Mesenchymal stem cell (in vitro differentiated cells and primary cell): ENCODE measurements at regions not wholly inside any gene's neighbourhood (a gene's known extent, or its start where the extent isn't known, plus 50 kb on each side); places are given as distances from the start of the nearest gene placed in this dataset.
A peak's percentile ranks its signal among the peaks of the same experiment; 100 is the strongest.

Source experiments
- DNase-seq: peaks from one replicate; pipeline ENCODE4 v3.0.0-alpha.2; 2013
- H2AFZ ChIP-seq: one replicate; pipeline ENCODE4 v1.6.1; 2013; ENCODE audit warnings: low read depth, mild to moderate bottlenecking, control low read depth, inconsistent platforms, low read length, moderate library complexity
- H2AK5ac ChIP-seq: 2 replicates; pipeline ENCODE4 v1.6.1; 2013; ENCODE audit warnings: low read length, moderate library complexity, mild to moderate bottlenecking, inconsistent platforms; ENCODE audit not compliant: severe bottlenecking
- H2BK120ac ChIP-seq: one replicate; pipeline ENCODE4 v1.6.1; 2013; ENCODE audit warnings: low read depth, mild to moderate bottlenecking, inconsistent platforms, low read length, moderate library complexity
- H2BK12ac ChIP-seq, 2 experiments: one replicate each; pipeline ENCODE4 v1.6.1; 2013; ENCODE audit warnings: inconsistent platforms in 2 of 2, low read length in 2 of 2, mild to moderate bottlenecking in 2 of 2, moderate library complexity in 2 of 2, control low read depth in 1 of 2
- H2BK15ac ChIP-seq: one replicate; pipeline ENCODE4 v1.6.1; 2013; ENCODE audit warnings: mild to moderate bottlenecking, low read depth, inconsistent platforms; ENCODE audit not compliant: poor library complexity, severe bottlenecking
- H2BK5ac ChIP-seq: 2 replicates; pipeline ENCODE4 v1.6.1; 2013; ENCODE audit warnings: low read depth, mild to moderate bottlenecking, low read length, control low read depth, inconsistent platforms; ENCODE audit not compliant: poor library complexity, severe bottlenecking
- H3K14ac ChIP-seq, 2 experiments: one replicate each; pipeline ENCODE4 v1.6.1; 2013; ENCODE audit warnings: inconsistent platforms in 2 of 2, low read length in 2 of 2, control low read depth in 1 of 2, mild to moderate bottlenecking in 1 of 2, moderate library complexity in 1 of 2
- H3K18ac ChIP-seq, 2 experiments: one replicate each; pipeline ENCODE4 v1.6.1; 2013; ENCODE audit warnings: inconsistent platforms in 2 of 2, low read length in 2 of 2, control low read depth in 1 of 2, low read depth in 1 of 2, mild to moderate bottlenecking in 1 of 2
- H3K23ac ChIP-seq, 2 experiments: one replicate each; pipeline ENCODE4 v1.6.1; 2013; ENCODE audit warnings: inconsistent platforms in 2 of 2, low read length in 2 of 2, mild to moderate bottlenecking in 2 of 2, moderate library complexity in 2 of 2, control low read depth in 1 of 2
- H3K27ac ChIP-seq: 2 replicates; pipeline ENCODE4 v1.5.1; 2013; ENCODE audit warnings: mild to moderate bottlenecking, moderate library complexity, low read length, control low read depth, inconsistent platforms; ENCODE audit not compliant: poor library complexity, severe bottlenecking
- H3K27me3 ChIP-seq, 2 experiments: 2 replicates each; pipeline versions ENCODE4 v1.6.1 to v1.7.0; 2013; ENCODE audit warnings: low read length in 2 of 2, mild to moderate bottlenecking in 2 of 2, moderate library complexity in 2 of 2, control low read depth in 1 of 2, inconsistent platforms in 1 of 2; ENCODE audit not compliant: control insufficient read depth in 1 of 2, insufficient read depth in 1 of 2
- H3K36me3 ChIP-seq, 2 experiments: 2 replicates each; pipeline versions ENCODE4 v1.6.1 to v1.7.0; 2013; ENCODE audit warnings: low read length in 2 of 2, control low read depth in 1 of 2, inconsistent platforms in 1 of 2, low read depth in 1 of 2, mild to moderate bottlenecking in 1 of 2; ENCODE audit not compliant: insufficient read depth in 2 of 2, control insufficient read depth in 1 of 2
- H3K4ac ChIP-seq, 2 experiments: one replicate each; pipeline ENCODE4 v1.6.1; 2013; ENCODE audit warnings: inconsistent platforms in 2 of 2, low read length in 2 of 2, mild to moderate bottlenecking in 2 of 2, moderate library complexity in 2 of 2, control low read depth in 1 of 2, low read depth in 1 of 2
- H3K4me1 ChIP-seq: 2 replicates; pipeline ENCODE4 v1.6.1; 2013; ENCODE audit warnings: low read depth, low read length, control low read depth; ENCODE audit not compliant: control insufficient read depth, insufficient read depth
- H3K4me2 ChIP-seq: 2 replicates; pipeline ENCODE4 v1.6.1; 2013; ENCODE audit warnings: low read length, mild to moderate bottlenecking, inconsistent platforms; ENCODE audit not compliant: poor library complexity, severe bottlenecking
- H3K4me3 ChIP-seq, 2 experiments: 2 replicates each; pipeline versions ENCODE4 v1.5.1 to v1.7.0; 2013; ENCODE audit warnings: low read length in 2 of 2, mild to moderate bottlenecking in 2 of 2, control low read depth in 1 of 2, low read depth in 1 of 2; ENCODE audit not compliant: insufficient read depth in 1 of 2
- H3K79me1 ChIP-seq: replicated peaks from 2 replicates; pipeline ENCODE4 v1.6.1; 2013; ENCODE audit warnings: mild to moderate bottlenecking, control low read depth, low read length, inconsistent platforms; ENCODE audit not compliant: poor library complexity, severe bottlenecking
- H3K9ac ChIP-seq: 2 replicates; pipeline ENCODE4 v1.7.0; 2013; ENCODE audit warnings: mild to moderate bottlenecking, low read length, moderate library complexity
- H3K9me3 ChIP-seq: 2 replicates; pipeline ENCODE4 v1.7.0; 2013; ENCODE audit warnings: mild to moderate bottlenecking, low read length; ENCODE audit not compliant: control insufficient read depth
- H4K8ac ChIP-seq: one replicate; pipeline ENCODE4 v1.6.1; 2013; ENCODE audit warnings: inconsistent platforms, mild to moderate bottlenecking, low read length, moderate library complexity
- H4K91ac ChIP-seq: one replicate; pipeline ENCODE4 v1.6.1; 2013; ENCODE audit warnings: mild to moderate bottlenecking, low read length, inconsistent platforms
- WGBS: methylation state at CpG from one replicate; pipeline ENCODE4 v1.1.7; 2013; ENCODE audit warnings: mixed read lengths; 5-methylcytosine and 5-hydroxymethylcytosine counted together

DNA sequence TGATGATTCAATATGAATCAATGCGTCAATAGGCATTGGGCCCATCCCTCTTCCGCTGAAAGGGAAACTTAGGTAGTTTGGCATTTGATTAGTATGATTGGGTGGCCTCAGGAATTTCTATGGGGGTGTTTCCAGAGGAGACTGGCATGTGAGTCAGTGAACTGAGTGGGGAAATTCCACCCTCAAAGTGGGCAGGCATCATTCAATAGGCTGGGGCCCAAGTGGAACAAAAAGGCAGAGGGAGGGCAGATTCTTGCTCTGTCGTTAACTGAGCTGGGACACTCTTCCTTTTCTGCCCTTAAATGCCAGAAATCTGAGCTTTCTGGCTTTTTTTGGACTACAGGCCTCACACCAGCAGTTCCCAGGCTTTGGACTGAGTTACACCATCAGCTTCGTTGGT is 373.5 kb downstream of the RPS29 start:
- Histone ChIP-seq H3K27ac (no peak overlapping the region), H2BK120ac (no peak overlapping the region), H2BK15ac (no peak overlapping the region), H3K14ac (no peak overlapping the region), H3K4ac (no peak overlapping the region), H4K8ac (no peak overlapping the region), H3K79me1 (no peaks in the 10 kb centered on the region), H3K23ac (no peak overlapping the region), H3K9ac (peak overlapping the region; percentile 57), H2BK5ac (no peak overlapping the region), H2AK5ac (no peak overlapping the region), H2BK12ac (no peak overlapping the region), H3K36me3 (no peaks in the 10 kb centered on the region), H3K9me3 (no peaks in the 10 kb centered on the region), H3K4me2 (no peak overlapping the region), H3K4me1 (no peaks in the 10 kb centered on the region), H3K4me3 (peak overlapping the region in 1 of 2 experiments; percentile 26), H4K91ac (no peak overlapping the region), H3K18ac (no peak overlapping the region), H2AFZ (no peak overlapping the region), H3K27me3 (no peaks in the 10 kb centered on the region)
- WGBS: 91% methylated on average over 4 of the region's 4 CpGs
- DNase-seq: no peak

DNA sequence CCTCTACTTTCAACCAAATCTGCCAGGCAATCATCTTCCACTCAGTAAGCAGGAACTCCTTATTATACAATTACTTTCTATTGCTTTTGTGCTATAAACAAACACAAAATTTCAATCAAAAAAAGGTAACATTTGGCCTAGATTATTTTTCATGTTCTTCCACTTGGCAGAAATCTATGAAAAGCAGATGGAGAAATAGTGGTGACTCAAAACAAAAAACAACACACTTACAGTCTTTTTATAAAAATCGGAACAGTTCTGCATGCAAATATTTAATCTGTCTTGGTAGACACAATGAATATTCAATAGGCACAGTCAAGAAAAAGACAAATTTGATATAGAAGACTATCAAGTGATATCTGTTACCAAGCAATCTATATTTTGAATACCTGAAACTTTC is 376.8 kb downstream of the RPS29 start:
- H2BK5ac ChIP-seq: no peak overlapping the region
- H3K14ac ChIP-seq: no peak overlapping the region
- no peak overlapping the region for H2BK15ac ChIP-seq
- peak overlapping the region; percentile 15 for H3K9ac ChIP-seq
- H3K4ac ChIP-seq: no peak overlapping the region
- no peak overlapping the region for H4K8ac ChIP-seq
- H4K91ac ChIP-seq: no peak overlapping the region
- no peak overlapping the region for H3K27ac ChIP-seq
- H3K4me2 ChIP-seq: no peak overlapping the region
- H2AFZ ChIP-seq: no peak overlapping the region
- no peak for DNase-seq
- H3K27me3 ChIP-seq: no peaks in the 10 kb centered on the region
- no peak overlapping the region for H2BK120ac ChIP-seq
- H3K18ac ChIP-seq: no peak overlapping the region
- no peaks in the 10 kb centered on the region for H3K9me3 ChIP-seq
- H3K4me3 ChIP-seq: no peak overlapping the region
- no peak overlapping the region for H2BK12ac ChIP-seq
- no peak overlapping the region for H2AK5ac ChIP-seq
- no peak overlapping the region for H3K23ac ChIP-seq
- WGBS: no CpG with 5 or more reads among the region's 1 CpG
- H3K4me1 ChIP-seq: no peaks in the 10 kb centered on the region
- H3K79me1 ChIP-seq: no peaks in the 10 kb centered on the region
- H3K36me3 ChIP-seq: no peaks in the 10 kb centered on the region

DNA sequence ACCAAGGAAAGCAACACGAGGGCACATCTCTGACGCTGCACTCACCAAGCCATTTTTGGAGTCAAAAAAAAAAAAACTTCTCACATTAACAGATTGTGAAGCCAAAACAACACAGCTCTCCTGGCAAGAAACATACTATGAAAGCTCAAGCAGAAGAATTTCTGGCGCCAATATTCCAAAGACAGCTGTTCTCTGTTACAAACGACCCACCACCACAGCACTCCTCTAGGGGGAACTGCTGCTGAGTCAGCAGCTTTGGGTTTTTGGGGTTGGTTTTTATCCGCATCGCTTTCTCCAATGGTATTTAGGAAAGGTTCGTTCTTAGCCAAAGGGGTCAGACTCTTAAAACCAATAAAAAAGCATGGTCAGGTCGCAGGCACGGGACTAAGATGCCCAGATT is 379.4 kb downstream of the RPS29 start:
- H3K36me3 ChIP-seq: no peaks in the 10 kb centered on the region
- no peak overlapping the region for H4K91ac ChIP-seq
- H2BK120ac ChIP-seq: no peak overlapping the region
- no peak overlapping the region for H4K8ac ChIP-seq
- no peak overlapping the region for H3K18ac ChIP-seq
- H3K27me3 ChIP-seq: no peaks in the 10 kb centered on the region
- DNase-seq: no peak
- no peaks in the 10 kb centered on the region for H3K79me1 ChIP-seq
- H3K27ac ChIP-seq: no peak overlapping the region
- no peak overlapping the region for H3K4me3 ChIP-seq
- H3K14ac ChIP-seq: no peak overlapping the region
- no peaks in the 10 kb centered on the region for H3K9me3 ChIP-seq
- no peak overlapping the region for H2AK5ac ChIP-seq
- H2BK15ac ChIP-seq: no peak overlapping the region
- H2AFZ ChIP-seq: no peak overlapping the region
- no peak overlapping the region for H3K4me2 ChIP-seq
- H2BK12ac ChIP-seq: no peak overlapping the region
- no peaks in the 10 kb centered on the region for H3K4me1 ChIP-seq
- H2BK5ac ChIP-seq: no peak overlapping the region
- no peak overlapping the region for H3K9ac ChIP-seq
- WGBS: 80% methylated on average over 9 of the region's 9 CpGs
- no peak overlapping the region for H3K23ac ChIP-seq
- no peak overlapping the region for H3K4ac ChIP-seq

DNA sequence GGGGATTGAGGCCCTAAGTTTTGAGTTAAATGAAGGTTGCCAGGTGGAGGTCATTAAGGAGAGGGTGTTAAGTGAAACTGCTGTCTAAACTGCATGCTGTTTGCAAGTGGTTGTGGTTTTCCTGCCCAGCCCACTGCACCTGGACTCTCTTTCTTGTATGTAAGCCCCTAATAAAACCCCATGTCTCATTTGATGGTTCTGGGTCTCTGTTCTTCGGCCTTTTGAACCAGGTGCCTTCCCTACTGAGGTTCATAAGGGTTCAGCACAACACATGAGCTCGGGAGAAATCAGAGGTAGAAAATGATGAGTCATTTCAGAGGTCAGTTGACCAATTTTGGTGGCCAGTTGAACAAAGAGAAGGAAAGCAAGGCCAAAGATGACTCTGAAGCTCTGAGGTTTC is 382.5 kb downstream of the RPS29 start:
- no peaks in the 10 kb centered on the region for H3K79me1 ChIP-seq
- no peak overlapping the region for H2AK5ac ChIP-seq
- 65% methylated on average over 2 of the region's 2 CpGs for WGBS
- H3K27me3 ChIP-seq: no peaks in the 10 kb centered on the region
- no peak overlapping the region for H2BK120ac ChIP-seq
- no peaks in the 10 kb centered on the region for H3K9me3 ChIP-seq
- H3K9ac ChIP-seq: no peak overlapping the region
- H3K27ac ChIP-seq: no peak overlapping the region
- H3K36me3 ChIP-seq: no peaks in the 10 kb centered on the region
- no peak overlapping the region for H3K18ac ChIP-seq
- H2AFZ ChIP-seq: no peak overlapping the region
- no peak overlapping the region for H2BK5ac ChIP-seq
- no peak overlapping the region for H4K8ac ChIP-seq
- H3K4me1 ChIP-seq: no peaks in the 10 kb centered on the region
- H3K4ac ChIP-seq: no peak overlapping the region
- no peak overlapping the region for H2BK12ac ChIP-seq
- H3K23ac ChIP-seq: no peak overlapping the region
- H3K14ac ChIP-seq: no peak overlapping the region
- DNase-seq: no peak
- H3K4me2 ChIP-seq: no peak overlapping the region
- H4K91ac ChIP-seq: no peak overlapping the region
- H2BK15ac ChIP-seq: no peak overlapping the region
- H3K4me3 ChIP-seq: no peak overlapping the region
